GM19023 (cell line): ENCODE measurements at regions not wholly inside any gene's neighbourhood (a gene's known extent, or its start where the extent isn't known, plus 50 kb on each side); places are given as distances from the start of the nearest gene placed in this dataset.
"Not testable (repeated sequence)": the region's sequence is repeated elsewhere in the genome, so short reads cannot be mapped to it uniquely, and the experiment has no call there.

Experiments used
- ATAC-seq: cut with Tn5 transposase; IDR thresholded peaks from one replicate; pipeline ENCODE4 v1.9.1; 2021; ENCODE audit warnings: mild to moderate bottlenecking, moderate library complexity; ENCODE audit not compliant: unreplicated experiment

DNA sequence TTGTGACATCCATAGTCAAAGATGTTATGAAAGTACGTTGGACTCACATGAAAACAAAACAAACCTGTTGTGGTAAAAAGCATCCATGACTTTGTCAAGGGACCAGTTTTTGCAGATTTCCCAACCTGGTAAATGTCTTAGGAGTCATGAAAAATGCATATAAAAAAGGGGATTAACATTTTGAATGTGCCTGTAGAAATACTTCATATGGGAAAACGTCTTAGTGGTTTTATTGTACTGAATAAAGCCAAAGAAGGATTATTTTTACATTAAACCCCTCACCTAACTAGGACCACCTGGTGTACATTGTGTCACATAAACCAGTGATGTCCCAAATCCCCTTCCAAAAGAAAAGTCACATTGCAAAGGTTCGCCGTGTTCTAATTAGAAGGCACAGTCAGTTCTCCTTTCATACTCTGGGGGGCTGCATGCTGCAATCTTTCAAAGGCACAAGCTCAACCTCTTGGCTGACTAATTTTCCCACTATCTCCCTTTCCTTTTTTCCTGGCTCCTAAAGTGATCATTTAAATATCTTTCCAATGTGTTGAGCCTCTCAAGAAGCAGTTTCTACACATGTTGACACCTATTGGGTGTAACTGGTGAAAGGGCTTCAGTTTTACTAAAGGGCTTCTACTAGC is 119.8 kb upstream of the SPAG17 start:
- ATAC-seq = no peak

DNA sequence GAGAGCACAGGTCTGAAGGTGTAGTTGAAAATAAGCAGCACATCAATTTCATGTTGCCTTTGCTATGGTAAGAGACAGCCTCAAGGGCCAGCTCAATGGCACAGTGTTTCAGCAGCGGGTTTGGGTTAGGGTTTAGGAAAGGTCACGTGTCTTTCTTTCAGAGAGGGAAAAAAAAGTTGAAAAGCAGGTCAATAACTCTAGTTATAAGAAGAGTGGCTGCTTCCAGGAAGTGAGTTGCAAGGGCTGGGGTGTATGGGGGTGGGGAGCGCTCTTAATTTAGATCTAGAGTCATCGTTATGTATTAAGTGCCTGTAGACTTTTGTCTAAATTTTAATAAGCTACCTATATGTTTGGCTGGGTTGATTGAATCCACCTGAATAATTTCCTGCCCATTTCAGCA is 118.5 kb upstream of the SPAG17 start:
- ATAC-seq = no peak

DNA sequence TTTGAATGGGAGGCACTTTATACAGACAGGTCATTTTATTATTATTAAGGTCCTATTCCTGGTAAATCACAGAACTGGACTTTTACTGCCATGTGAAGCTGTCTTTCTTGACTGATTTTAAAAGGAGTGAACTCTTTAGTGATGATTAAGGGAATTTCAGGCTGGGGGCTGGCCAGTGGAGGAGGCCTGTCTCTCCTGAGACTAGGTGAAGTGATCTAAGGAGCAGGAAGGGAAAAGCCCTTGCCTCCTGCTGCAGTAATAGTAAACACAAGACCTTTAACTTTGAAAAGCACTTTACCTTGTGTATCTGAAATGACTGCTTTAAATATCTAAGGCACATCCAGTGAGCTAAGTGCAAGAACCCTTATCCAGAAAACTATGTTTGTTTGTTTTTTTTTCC is 118.0 kb upstream of the SPAG17 start:
- ATAC-seq = no peak

DNA sequence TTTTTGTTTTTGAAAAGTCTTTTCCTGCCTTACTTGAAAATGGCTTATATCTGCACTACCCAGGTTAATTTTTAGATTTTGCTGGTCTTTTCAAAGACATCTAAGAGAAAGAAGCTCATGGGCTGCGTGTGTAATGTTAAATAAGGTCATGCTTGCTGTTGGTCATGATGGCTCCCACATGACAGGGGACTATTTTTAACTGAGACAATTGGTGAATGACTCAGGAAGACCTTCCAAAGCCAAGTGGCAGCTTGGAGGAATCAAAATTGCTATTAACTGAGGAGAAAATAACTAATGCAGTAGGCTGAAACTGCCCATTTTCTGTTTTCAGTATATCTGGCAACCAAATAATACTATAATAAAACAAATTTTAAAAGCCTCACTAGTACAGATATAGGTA is 117.1 kb upstream of the SPAG17 start:
- no peak for ATAC-seq

DNA sequence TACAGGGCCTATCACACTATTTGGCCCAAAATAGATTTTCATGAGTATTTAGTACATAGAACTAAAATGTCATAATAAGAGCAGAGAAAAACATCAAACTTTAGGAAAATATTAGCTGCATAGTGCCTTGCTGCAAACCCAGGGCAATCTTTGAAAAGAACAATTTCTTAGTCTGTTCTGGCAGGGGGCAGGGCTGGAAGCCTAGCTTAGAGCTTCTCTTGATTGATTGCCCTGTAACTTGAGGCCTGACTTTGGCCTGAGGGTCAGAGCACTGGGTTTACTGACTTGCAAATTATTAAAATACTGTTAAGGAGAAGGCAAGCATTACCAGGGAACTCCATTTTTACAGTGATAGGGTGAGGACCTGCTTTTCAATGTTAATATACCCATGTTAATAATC is 115.8 kb upstream of the SPAG17 start:
- ATAC-seq = no peak

DNA sequence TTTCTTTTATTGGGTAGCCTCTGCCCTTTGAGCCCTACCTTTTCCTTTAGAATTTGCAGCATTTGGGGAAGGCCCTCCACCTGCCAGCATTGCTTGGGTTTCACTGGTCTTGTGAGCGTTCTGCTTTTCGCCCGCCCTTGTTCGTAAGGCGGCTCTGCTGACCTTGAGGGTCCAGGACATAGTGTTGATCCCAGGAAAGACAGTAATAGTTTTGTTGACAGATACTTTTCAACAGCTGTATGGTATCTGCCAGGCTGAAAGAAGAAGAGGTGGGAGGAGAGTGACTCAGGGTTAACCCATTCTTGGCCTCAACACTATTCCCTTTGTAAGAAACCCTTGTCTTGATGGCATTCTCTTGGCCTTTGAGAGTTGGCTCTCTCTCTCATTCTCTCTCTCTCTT is 113.4 kb upstream of the SPAG17 start:
- no peak for ATAC-seq

DNA sequence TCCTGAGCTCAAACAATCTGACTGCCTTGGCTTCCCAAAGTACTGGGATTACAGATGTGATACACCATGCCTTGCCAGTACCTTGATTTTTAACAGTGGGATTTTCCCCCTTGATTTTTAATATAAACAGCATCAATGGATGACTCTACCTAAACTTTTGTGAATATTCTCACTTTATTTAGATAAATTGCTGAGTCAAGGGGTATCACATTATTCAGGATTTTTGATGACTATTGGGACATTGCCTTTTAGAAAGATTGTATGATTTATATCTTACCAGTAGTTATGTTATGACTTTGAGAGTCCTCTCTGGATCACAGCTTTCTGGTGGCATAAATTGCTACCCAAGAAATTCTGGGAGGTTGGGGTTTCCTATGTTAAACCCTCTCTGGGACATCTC is 112.5 kb upstream of the SPAG17 start:
- no peak for ATAC-seq

DNA sequence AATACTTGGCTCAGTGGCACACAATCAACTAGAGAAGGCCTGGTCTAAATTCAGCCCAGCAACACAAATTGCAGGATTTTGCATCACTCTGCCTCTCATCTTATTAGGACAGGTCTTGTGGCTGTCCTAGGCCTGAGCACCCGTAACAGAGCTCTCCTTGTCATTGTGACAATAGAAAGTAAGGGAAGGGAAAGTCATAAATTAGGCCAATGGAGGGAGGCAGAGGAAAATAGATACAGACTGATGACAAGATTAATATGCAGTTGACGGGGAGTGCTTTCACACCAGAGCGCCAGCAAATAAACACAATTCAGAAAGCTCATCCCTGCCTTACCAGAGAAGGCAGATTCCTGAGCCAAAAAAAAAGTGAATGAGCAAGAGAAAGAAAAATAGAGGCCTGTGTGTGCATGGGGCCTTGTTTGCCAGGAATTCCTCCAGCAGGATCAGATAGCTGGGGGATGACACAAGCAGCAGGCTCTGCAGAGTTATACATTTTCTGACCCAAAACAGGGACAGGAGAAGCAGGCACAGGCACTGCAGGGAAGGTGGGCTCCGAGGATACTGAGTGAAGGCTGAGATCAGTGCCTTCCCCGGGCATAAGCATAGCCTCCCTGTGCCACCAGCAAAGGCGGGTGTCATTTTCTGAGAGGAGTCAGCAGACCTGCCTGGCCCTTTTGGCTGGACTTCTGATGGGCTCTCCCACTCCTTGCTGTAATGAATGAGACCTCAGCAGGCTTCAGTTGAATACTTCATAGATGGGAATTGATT is 110.0 kb upstream of the SPAG17 start:
- ATAC-seq = no peak

DNA sequence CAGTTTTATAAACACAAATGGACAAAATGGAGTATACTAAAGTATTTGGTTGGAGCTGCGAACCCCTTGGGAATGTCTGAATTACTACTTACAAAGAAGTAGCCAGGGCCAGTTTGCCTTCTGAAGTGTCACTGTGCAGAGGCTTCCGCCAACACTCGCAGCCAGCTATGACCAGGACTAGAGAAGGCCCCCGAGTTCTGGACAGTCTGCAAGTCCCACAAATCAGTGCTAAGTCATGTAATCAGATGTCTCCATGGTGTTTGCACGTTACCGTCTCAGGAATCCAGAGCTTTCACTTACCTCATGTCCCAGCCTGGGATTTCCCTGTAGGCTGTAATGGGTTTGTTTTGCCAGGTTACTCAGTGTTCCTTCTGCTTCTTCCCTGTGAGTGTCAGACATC is 106.6 kb upstream of the SPAG17 start:
- ATAC-seq = no peak

DNA sequence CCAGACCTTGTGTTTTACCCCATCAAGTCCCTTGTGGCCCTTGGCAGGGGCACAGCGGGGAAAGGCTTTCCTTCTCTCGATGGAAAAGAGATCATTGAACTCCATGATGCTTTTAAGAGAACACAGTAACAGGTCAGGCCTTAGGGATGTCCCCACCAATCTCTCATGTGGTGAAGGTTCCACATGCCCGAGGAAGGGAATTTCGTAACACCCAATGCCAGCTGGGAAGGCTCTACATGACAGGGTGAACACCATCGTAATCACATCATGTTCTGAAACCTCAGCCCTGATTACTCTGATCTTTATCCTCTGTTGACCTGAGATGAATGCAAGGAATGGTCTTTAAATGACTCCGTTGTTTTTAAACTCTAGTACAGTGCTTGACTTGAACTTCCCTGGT is 105.5 kb upstream of the SPAG17 start:
- no peak for ATAC-seq

DNA sequence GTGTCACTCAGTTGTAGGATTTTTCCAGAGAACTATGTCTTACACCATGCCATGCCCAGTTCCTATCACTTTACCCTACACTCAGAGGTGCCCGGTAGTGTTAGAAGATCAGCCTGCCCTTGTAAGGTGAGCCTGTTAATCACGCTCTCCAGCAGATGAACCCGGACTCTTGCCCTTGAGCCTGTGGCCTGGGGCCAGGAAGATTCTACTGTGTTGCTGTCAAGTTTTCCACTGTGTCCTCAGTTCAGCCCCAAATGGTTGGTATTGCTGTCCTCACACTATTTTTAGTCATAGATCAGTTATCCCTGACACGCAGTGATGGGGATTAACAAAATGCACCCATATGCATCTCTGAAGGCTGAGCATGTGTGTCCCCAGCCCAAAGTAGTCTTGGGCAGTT is 105.0 kb upstream of the SPAG17 start:
- no peak for ATAC-seq

DNA sequence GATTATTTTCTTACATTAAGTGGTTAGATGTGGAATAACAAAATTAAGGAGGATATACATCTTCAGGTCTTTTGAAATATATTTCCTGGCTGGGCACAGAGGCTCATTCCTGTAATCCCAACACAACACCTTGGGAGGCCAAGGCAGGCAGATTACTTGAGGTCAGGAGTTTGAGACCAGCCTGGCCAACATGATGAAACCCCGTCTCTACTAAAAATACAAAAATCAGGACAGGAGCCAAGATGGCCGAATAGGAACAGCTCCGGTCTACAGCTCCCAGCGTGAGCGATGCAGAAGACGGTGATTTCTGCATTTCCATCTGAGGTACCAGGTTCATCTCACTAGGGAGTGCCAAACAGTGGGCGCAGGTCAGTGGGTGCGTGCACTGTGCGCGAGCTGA is 95.6 kb upstream of the SPAG17 start:
- ATAC-seq = not testable (repeated sequence)

DNA sequence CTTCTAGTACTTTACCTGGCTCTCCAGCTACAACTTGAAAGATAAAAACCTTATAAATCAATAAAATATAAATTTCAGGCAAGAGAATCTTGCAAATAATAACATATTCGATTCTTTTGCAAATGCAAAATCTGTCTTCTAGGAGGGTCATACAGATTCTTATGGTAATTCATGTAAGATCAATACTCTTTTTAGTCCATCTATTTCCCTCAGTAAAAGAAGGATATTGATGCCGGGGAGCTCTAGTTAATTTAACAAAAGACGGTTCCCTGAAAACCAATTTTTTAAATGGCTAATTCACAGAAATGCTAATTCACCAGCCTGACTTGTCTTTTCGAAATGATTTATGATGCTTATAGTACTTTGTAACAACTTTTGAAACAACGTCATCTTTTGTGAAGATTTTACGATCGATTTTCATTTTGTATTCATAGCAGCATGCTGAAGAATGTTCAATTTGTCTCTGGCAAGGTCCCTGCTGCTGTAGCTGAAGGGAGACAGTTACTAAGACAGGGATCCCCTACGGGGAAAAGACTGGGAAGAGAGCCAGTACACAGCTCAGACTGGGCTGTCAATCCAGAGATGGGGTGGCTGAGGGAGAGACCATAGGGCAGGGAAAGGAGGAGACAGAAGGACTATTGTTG is 90.6 kb upstream of the SPAG17 start:
- ATAC-seq = no peak

DNA sequence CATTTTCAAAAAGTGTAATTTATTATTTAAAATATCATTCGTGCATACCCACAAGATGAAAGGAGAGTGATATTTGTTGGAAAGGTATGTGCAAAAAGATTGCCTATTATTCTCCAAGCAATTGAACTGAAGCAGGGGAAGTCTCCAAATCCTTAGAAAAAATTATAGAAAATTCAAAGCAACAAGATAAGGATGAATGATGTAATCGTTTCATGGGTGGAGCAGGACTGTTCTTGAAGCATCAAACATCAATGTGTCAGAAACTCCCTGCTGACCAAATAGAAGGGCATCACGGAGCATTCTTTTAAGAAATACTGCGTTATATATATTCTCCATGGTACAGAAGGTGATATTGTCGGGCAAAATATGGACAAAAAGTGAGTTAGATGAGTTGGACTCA is 87.9 kb upstream of the SPAG17 start:
- ATAC-seq = no peak

DNA sequence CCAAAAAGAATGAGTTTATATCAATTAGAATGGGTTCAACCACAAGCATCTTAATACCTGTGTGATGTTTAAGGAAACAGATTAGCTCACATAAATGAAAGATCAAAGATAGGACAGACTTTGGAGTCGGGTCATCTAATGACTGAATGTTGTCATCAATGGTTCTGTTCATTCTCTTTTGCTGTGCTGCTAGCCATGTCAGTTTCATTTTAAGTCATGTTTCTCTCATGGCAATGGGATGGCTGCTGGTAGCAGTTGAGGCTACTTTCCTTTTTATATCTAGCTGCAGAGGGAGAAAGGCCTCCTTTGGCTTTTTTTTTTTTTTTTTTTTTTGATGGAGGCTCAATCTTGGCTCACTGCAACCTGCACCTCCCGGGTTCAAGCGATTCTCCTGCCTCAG is 86.9 kb upstream of the SPAG17 start:
- ATAC-seq = no peak

DNA sequence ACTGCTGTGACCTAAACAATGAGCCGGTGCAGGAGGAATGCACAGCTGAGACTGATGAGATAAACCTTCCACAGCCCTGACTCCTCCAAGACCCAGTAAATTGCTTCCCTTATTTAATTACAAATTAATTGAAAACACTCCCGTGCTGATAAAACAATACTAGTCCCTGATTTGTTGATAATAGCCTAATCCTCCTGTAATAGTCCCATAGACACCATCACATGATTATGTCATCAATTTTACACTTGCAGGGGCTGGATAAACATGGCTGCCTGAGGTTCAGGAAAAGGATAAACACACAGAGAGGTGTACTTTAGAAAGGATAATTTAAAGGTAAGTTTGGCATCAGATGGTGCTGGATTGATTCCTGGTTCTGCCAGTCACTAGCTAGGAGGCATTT is 84.6 kb upstream of the SPAG17 start:
- ATAC-seq = no peak

DNA sequence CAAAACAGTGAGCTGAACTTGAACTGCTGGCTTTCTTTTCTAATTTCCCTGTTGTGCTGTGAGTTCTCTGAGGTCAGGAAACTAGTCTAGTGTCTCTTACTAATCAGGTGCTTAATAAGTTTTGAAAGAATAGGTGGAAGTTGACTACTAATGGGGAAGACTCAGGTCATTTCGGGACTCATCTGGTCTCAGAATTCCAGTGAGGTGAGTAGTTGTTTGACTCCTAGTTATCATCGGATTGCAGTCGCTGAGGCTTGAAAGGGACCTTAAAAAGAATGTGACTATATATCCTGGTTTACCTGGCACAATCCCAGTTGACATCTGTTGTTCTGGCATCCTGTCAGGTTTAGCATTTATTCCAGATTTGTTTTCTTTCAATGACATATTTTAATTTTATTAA is 81.4 kb upstream of the SPAG17 start:
- ATAC-seq = no peak

DNA sequence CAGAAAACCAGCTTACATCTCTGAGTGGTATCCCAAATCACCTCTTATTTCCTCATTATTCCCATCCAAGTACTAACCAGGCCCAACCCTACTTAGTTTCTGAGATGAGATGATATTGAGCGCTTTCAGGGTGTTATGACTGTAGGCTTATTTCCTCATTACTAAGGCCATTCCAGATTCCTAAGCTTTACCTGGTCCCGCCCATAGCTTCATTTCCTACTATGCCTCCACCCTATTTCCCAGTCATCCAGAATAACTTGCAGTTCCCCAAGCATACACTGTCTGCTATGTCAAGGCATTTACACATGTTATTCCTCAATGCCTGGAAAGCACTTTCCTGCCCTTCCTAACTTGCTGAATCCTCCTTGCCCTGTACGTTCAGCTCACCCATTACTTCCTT is 79.3 kb upstream of the SPAG17 start:
- ATAC-seq = no peak

DNA sequence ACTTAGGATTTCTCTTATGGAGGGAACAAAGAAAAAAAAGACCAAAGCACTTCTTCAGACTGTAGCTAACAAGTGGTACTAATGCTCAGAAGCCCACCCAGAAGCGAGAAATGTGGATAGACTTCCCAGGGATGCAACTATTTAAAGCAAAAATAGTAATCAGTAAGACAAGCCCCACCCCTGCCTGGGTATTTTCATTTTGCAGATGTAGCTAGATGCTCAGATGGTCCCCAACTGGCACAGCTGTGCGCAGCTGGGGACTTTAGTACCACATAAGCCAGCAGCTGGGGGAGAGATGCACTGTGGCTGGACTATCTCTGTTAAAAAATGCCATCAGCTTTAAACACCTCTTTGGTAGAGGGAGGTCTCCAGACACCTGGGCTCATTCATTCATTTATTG is 77.8 kb upstream of the SPAG17 start:
- no peak for ATAC-seq

DNA sequence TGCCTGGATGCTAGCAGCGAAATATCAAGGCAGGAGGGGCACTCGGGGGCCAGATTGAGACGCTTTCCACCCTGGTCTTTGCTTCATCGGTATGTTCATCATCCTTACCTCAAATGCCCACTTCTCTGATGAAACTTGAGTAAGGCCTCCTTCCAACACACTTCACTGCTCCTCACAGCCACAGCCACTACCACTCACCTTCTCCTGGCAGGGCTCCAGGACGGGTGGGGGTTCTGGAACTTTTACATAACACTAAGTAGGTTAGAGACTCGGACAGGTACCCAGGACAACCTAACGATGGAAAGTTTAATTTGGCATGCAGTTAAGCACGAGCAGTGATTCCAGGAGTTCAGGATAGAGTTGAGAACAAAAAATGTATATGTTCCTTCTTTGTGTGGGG is 73.9 kb upstream of the SPAG17 start:
- ATAC-seq = no peak

DNA sequence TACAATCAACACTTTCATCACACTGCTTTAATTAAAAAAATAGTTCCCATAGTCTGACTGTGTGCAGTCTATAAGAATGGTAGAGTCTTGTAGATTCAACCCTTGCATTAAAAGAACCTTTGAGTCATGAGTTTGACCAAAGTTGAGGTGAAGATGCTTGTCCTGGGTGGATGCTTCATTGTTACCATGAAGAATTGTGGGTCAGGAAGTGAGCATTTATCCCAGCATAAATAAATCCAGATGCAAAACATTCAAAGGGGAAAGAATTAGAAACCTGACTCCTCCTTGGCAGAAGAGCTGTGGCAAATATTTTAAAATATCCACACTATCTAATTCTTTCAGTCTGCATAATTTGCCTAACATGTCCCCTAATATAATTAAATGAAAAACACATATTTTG is 72.9 kb upstream of the SPAG17 start:
- ATAC-seq = no peak
